ENCODE measurements at regions not wholly inside any gene's neighbourhood (a gene's known extent, or its start where the extent isn't known, plus 50 kb on each side); places are given as distances from the start of the nearest gene placed in this dataset.

DNA sequence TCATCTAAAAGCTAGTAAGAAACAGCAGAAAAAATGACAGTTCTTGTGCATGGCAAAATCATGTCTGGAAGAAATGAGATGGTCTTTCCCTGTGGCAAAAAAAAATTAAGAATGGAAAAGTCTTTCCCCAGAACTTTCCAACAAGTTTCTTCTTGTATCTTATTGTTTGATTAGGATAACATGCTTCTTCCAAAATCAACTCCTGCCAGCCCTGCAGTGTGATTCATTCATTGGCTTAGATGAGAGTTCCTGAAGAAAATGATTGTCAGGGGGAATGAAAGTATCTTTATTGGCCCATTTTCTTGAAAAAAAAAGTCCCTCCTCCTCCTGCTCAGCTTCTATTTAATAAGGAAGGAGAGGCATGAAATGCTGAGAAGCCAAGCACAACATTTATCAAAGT, 407.7 kb downstream of the ARAP2 start:
- BruUV-seq (replicated peaks) = no TSS peak

DNA sequence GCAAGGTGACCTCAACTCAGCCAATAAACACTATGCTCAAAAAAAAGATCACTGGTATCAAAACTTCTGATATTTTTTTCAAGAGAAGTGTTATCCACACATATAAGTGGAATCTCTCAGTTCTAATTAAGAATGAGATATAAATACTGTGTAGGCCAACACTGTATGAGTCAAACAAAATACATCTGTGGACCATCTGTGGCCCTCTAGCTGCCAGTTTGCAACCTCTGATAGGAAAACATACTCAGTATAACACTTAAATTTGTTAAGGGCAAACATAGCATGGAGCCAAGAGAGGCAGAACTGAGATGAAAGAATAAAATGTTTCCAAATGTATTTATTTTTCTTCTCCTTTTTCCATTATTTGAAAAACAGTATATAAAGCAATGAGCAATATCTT, 377.3 kb downstream of the ARAP2 start:
- CTCF ChIA-PET = no interaction called here
- Histone ChIP-seq H3K9me3 (ENCODE audit: low read depth, low read length, poor library complexity, severe bottlenecking) (peaks cover 4% of the 10 kb centered on the region), H3K36me3 (ENCODE audit: insufficient read depth, low read length, poor library complexity, severe bottlenecking) (no peaks in the 10 kb centered on the region), H3K4me3 (ENCODE audit: low read depth, low read length, poor library complexity, severe bottlenecking) (no peak overlapping the region), H3K27ac (ENCODE audit: low read depth, low read length, poor library complexity, severe bottlenecking) (no peak overlapping the region), H3K27me3 (replicated peaks; ENCODE audit: insufficient read depth, low read depth, low read length, poor library complexity) (no peaks in the 10 kb centered on the region), H3K4me1 (ENCODE audit: insufficient read depth, low read length, poor library complexity, severe bottlenecking) (no peaks in the 10 kb centered on the region)
- POLR2A ChIA-PET (ENCODE audit: low non-redundant PET) = no interaction called here
- intact Hi-C loops (cut with micrococcal nuclease; ENCODE audit: unreplicated experiment) = no loop called here
- DNase-seq (ENCODE audit: low spot score) = no peak
- no TSS peak for BruUV-seq (replicated peaks)
- TF ChIP-seq EZH2 (IDR thresholded peaks at IDR 0.05; ENCODE audit: borderline replicate concordance, low read depth, low read length, poor library complexity, severe bottlenecking) = no peak
- TF ChIP-seq, protein P1, sequence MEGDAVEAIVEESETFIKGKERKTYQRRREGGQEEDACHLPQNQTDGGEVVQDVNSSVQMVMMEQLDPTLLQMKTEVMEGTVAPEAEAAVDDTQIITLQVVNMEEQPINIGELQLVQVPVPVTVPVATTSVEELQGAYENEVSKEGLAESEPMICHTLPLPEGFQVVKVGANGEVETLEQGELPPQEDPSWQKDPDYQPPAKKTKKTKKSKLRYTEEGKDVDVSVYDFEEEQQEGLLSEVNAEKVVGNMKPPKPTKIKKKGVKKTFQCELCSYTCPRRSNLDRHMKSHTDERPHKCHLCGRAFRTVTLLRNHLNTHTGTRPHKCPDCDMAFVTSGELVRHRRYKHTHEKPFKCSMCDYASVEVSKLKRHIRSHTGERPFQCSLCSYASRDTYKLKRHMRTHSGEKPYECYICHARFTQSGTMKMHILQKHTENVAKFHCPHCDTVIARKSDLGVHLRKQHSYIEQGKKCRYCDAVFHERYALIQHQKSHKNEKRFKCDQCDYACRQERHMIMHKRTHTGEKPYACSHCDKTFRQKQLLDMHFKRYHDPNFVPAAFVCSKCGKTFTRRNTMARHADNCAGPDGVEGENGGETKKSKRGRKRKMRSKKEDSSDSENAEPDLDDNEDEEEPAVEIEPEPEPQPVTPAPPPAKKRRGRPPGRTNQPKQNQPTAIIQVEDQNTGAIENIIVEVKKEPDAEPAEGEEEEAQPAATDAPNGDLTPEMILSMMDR (conservative IDR thresholded peaks at IDR 0.05; ENCODE audit: low read depth, low read length) = no peak

More for the DNA sequence above, 407.7 kb downstream of the ARAP2 start:
- Histone ChIP-seq H3K4me3 (ENCODE audit: low read depth, low read length, poor library complexity, severe bottlenecking) (no peak overlapping the region), H3K4me1 (ENCODE audit: insufficient read depth, low read length, poor library complexity, severe bottlenecking) (no peaks in the 10 kb centered on the region), H3K27me3 (replicated peaks; ENCODE audit: insufficient read depth, low read depth, low read length, poor library complexity) (no peaks in the 10 kb centered on the region), H3K27ac (ENCODE audit: low read depth, low read length, poor library complexity, severe bottlenecking) (no peak overlapping the region), H3K36me3 (ENCODE audit: insufficient read depth, low read length, poor library complexity, severe bottlenecking) (no peaks in the 10 kb centered on the region), H3K9me3 (ENCODE audit: low read depth, low read length, poor library complexity, severe bottlenecking) (peaks cover 3% of the 10 kb centered on the region)
- ChIA-PET POLR2A (ENCODE audit: low non-redundant PET) (no interaction called here), CTCF (no interaction called here)
- intact Hi-C loops (cut with micrococcal nuclease; ENCODE audit: unreplicated experiment) = no loop called here
- DNase-seq (ENCODE audit: low spot score) = no peak
- TF ChIP-seq EZH2 (IDR thresholded peaks at IDR 0.05; ENCODE audit: borderline replicate concordance, low read depth, low read length, poor library complexity, severe bottlenecking) = no peak
- TF ChIP-seq, protein P1 (conservative IDR thresholded peaks at IDR 0.05; ENCODE audit: low read depth, low read length) = no peak

DNA sequence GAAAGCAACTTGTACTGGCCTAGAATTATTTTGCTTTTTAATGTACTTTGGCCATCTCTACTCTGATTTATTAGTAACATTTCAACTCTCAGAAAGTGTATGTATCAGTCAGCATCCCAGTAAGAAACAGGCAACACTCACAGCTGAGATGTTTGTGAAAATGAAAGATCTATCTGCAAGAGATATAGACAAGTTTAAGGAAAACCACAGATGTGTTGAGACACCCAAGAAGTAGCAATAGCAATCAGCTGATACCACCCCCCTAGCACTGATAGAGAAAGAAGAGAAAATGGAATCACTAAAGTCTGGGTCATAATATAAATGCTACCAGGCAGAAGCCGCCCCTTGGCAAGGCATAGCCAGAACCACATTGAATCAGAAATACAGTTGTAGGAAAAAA, 372.0 kb downstream of the ARAP2 start:
- H3K9me3 ChIP-seq (ENCODE audit: low read depth, low read length, poor library complexity, severe bottlenecking) = no peaks in the 10 kb centered on the region
- POLR2A ChIA-PET (ENCODE audit: low non-redundant PET) = no interaction called here
- H3K36me3 ChIP-seq (ENCODE audit: insufficient read depth, low read length, poor library complexity, severe bottlenecking) = no peaks in the 10 kb centered on the region
- CTCF ChIA-PET = no interaction called here
- H3K27ac ChIP-seq (ENCODE audit: low read depth, low read length, poor library complexity, severe bottlenecking) = no peak overlapping the region
- no peaks in the 10 kb centered on the region for H3K4me1 ChIP-seq (ENCODE audit: insufficient read depth, low read length, poor library complexity, severe bottlenecking)
- DNase-seq (ENCODE audit: low spot score) = no peak
- no peak for TF ChIP-seq EZH2 (IDR thresholded peaks at IDR 0.05; ENCODE audit: borderline replicate concordance, low read depth, low read length, poor library complexity, severe bottlenecking)
- TF ChIP-seq, protein P1 (conservative IDR thresholded peaks at IDR 0.05; ENCODE audit: low read depth, low read length) = no peak
- no peak overlapping the region for H3K4me3 ChIP-seq (ENCODE audit: low read depth, low read length, poor library complexity, severe bottlenecking)
- no peaks in the 10 kb centered on the region for H3K27me3 ChIP-seq (replicated peaks; ENCODE audit: insufficient read depth, low read depth, low read length, poor library complexity)
- intact Hi-C loops (cut with micrococcal nuclease; ENCODE audit: unreplicated experiment) = no loop called here
- no TSS peak for BruUV-seq (replicated peaks)
